Natural killer cell (primary cell): ENCODE measurements at regions not wholly inside any gene's neighbourhood (a gene's known extent, or its start where the extent isn't known, plus 50 kb on each side); places are given as distances from the start of the nearest gene placed in this dataset.

Source experiments
- ATAC-seq, 3 donors: fragments of 150-1000 bp in 2 of 3; fragments of 200-7000 bp in 1 of 3; cut with Tn5 transposase; 1 replicate in 1 of 3; 2 replicates in 2 of 3; pipeline ENCODE4 v1.10.0; 2021; ENCODE audit warnings: mild to moderate bottlenecking in 2 of 3, moderate library complexity in 2 of 3
- DNase-seq, 2 donors: peaks; one replicate each; pipeline versions ENCODE4 v3.0.0 to v3.0.0-alpha.2; 2013 to 2021; ENCODE audit warnings: mixed read lengths in 1 of 2
- H3K27ac ChIP-seq: one replicate; pipeline ENCODE4 v1.5.1; 2013; ENCODE audit warnings: mild to moderate bottlenecking, low read length
- H3K27me3 ChIP-seq: one replicate; pipeline ENCODE4 v1.6.1; 2013; ENCODE audit warnings: low read length; ENCODE audit not compliant: control insufficient read depth, insufficient read depth
- H3K36me3 ChIP-seq: one replicate; pipeline ENCODE4 v1.6.1; 2013; ENCODE audit warnings: low read length; ENCODE audit not compliant: control insufficient read depth, insufficient read depth
- H3K4me1 ChIP-seq: one replicate; pipeline ENCODE4 v1.6.1; 2013; ENCODE audit warnings: low read length; ENCODE audit not compliant: control insufficient read depth, insufficient read depth
- H3K4me3 ChIP-seq: one replicate; pipeline ENCODE4 v1.5.1; 2013; ENCODE audit warnings: low read length
- H3K9me3 ChIP-seq: one replicate; pipeline ENCODE4 v1.6.1; 2013; ENCODE audit warnings: low read length; ENCODE audit not compliant: control insufficient read depth, insufficient read depth
- H3K27ac Mint-ChIP-seq, 2 donors: one replicate each; pipeline ENCODE4 v1.8.0; 2022; ENCODE audit warnings: mild to moderate bottlenecking in 2 of 2, mixed read lengths in 2 of 2, moderate library complexity in 1 of 2
- H3K27me3 Mint-ChIP-seq, 2 donors: one replicate each; pipeline ENCODE4 v1.8.0; 2022; ENCODE audit warnings: low read depth in 2 of 2, mixed read lengths in 2 of 2
- H3K36me3 Mint-ChIP-seq: one replicate; pipeline ENCODE4 v1.8.0; 2022; ENCODE audit warnings: mixed read lengths
- H3K4me1 Mint-ChIP-seq, 2 donors: one replicate each; pipeline ENCODE4 v1.8.0; 2022; ENCODE audit warnings: mixed read lengths in 2 of 2
- H3K4me3 Mint-ChIP-seq: one replicate; pipeline ENCODE4 v1.8.0; 2022; ENCODE audit warnings: mild to moderate bottlenecking, moderate library complexity, mixed read lengths
- H3K9me3 Mint-ChIP-seq, 2 donors: one replicate each; pipeline ENCODE4 v1.8.0; 2022; ENCODE audit warnings: mixed read lengths in 2 of 2
- CTCF ChIP-seq: fragments of 200-600 bp; IDR thresholded peaks from one replicate; pipeline ENCODE4 v1.8.0; 2022; ENCODE audit warnings: antibody characterized with exemption
- WGBS: methylation state at CpG from one replicate; pipeline ENCODE4 v1.1.7; 2013; ENCODE audit warnings: missing lambda C conversion rate; ENCODE audit not compliant: insufficient coverage; 5-methylcytosine and 5-hydroxymethylcytosine counted together
- intact Hi-C: fragments of 100-400 bp; cut with micrococcal nuclease; formaldehyde crosslinking; loops from one replicate; pipeline ENCODE4 v1.14.2; 2022

GRCh38 chr10:29856295-29856694, 203.1 kb downstream of the JCAD start:
- Histone ChIP-seq H3K4me3 (no peak overlapping the region), H3K9me3 (no peaks in the 10 kb centered on the region), H3K27me3 (no peaks in the 10 kb centered on the region), H3K27ac (no peak overlapping the region), H3K4me1 (no peaks in the 10 kb centered on the region), H3K36me3 (no peaks in the 10 kb centered on the region)
- Mint-ChIP-seq H3K4me1 (no peaks in the 10 kb centered on the region), H3K9me3 (no peaks in the 10 kb centered on the region), H3K27ac (no peak overlapping the region), H3K4me3 (no peak overlapping the region), H3K27me3 (peaks cover 11 to 18% of the 10 kb centered on the region in 2 donors), H3K36me3 (no peaks in the 10 kb centered on the region)
- intact Hi-C loops, result no loop called here
- ATAC-seq (no peak), DNase-seq (no peak)
- WGBS, result 88% methylated on average over 2 of the region's 3 CpGs
- no peak for TF ChIP-seq CTCF

GRCh38 chr10:29853913-29854312, 205.5 kb downstream of the JCAD start:
- Histone ChIP-seq H3K27ac (no peak overlapping the region), H3K4me1 (no peaks in the 10 kb centered on the region), H3K36me3 (no peaks in the 10 kb centered on the region), H3K27me3 (no peaks in the 10 kb centered on the region), H3K9me3 (no peaks in the 10 kb centered on the region), H3K4me3 (no peak overlapping the region)
- no peak overlapping the region for H3K27ac Mint-ChIP-seq
- no peaks in the 10 kb centered on the region for H3K9me3 Mint-ChIP-seq
- intact Hi-C loops, result no loop called here
- 92% methylated on average over 4 of the region's 4 CpGs for WGBS
- no peak for ATAC-seq
- H3K4me3 Mint-ChIP-seq, result no peak overlapping the region
- H3K4me1 Mint-ChIP-seq, result peaks cover 5 to 7% of the 10 kb centered on the region in 2 donors
- no peaks in the 10 kb centered on the region for H3K36me3 Mint-ChIP-seq
- H3K27me3 Mint-ChIP-seq, result peaks cover 11 to 18% of the 10 kb centered on the region in 2 donors
- DNase-seq, result no peak
- TF ChIP-seq CTCF, result no peak

GRCh38 chr10:29851241-29851640, 208.1 kb downstream of the JCAD start:
- no peak for TF ChIP-seq CTCF
- intact Hi-C loops, result no loop called here

GRCh38 chr10:29850371-29850770, 209.0 kb downstream of the JCAD start:
- no peak overlapping the region for H3K27ac ChIP-seq
- H3K27ac Mint-ChIP-seq, result no peak overlapping the region
- H3K27me3 Mint-ChIP-seq, result peaks cover 2 to 8% of the 10 kb centered on the region in 2 donors
- H3K27me3 ChIP-seq, result no peaks in the 10 kb centered on the region
- DNase-seq, result no peak
- WGBS, result 53% methylated on average over 3 of the region's 3 CpGs
- peaks cover 5 to 7% of the 10 kb centered on the region in 2 donors for H3K4me1 Mint-ChIP-seq
- no peak for ATAC-seq
- H3K36me3 ChIP-seq, result no peaks in the 10 kb centered on the region
- no peak overlapping the region for H3K4me3 Mint-ChIP-seq
- no peak overlapping the region for H3K4me3 ChIP-seq
- no peak for TF ChIP-seq CTCF
- no peaks in the 10 kb centered on the region for H3K36me3 Mint-ChIP-seq
- no peaks in the 10 kb centered on the region for H3K4me1 ChIP-seq
- no peaks in the 10 kb centered on the region for H3K9me3 Mint-ChIP-seq
- no peaks in the 10 kb centered on the region for H3K9me3 ChIP-seq
- intact Hi-C loops, result no loop called here

More at GRCh38 chr10:29851241-29851640, 208.1 kb downstream of the JCAD start:
- no peak overlapping the region for H3K4me3 ChIP-seq
- no peaks in the 10 kb centered on the region for H3K36me3 ChIP-seq
- no peak overlapping the region for H3K27ac ChIP-seq
- H3K9me3 ChIP-seq, result no peaks in the 10 kb centered on the region
- Mint-ChIP-seq H3K9me3 (no peaks in the 10 kb centered on the region), H3K27ac (no peak overlapping the region), H3K4me1 (peaks cover 5 to 7% of the 10 kb centered on the region in 2 donors), H3K36me3 (no peaks in the 10 kb centered on the region), H3K4me3 (no peak overlapping the region), H3K27me3 (peaks cover 2 to 6% of the 10 kb centered on the region in 2 donors)
- ATAC-seq (no peak), DNase-seq (no peak)
- WGBS, result 84% methylated on average over 5 of the region's 5 CpGs
- no peaks in the 10 kb centered on the region for H3K27me3 ChIP-seq
- no peaks in the 10 kb centered on the region for H3K4me1 ChIP-seq
